Cardiac fibroblast (primary cell): ENCODE measurements at regions not wholly inside any gene's neighbourhood (a gene's known extent, or its start where the extent isn't known, plus 50 kb on each side); places are given as distances from the start of the nearest gene placed in this dataset.

Source experiments
- DNase-seq, 2 donors: peaks; one replicate each; pipeline versions ENCODE4 v3.0.0 to v3.0.0-alpha.2; 2010; ENCODE audit warnings: low read depth in 2 of 2
- H3K4me3 ChIP-seq, 2 donors: replicated peaks in 1 of 2; 1 replicate in 1 of 2; 2 replicates in 1 of 2; pipeline ENCODE4 v1.5.1; 2011; ENCODE audit warnings: low read depth in 2 of 2, low read length in 2 of 2, mild to moderate bottlenecking in 2 of 2, moderate library complexity in 1 of 2
- CTCF ChIP-seq: IDR thresholded peaks from one replicate; pipeline ENCODE4 v1.5.1; 2011; ENCODE audit warnings: low read depth, mild to moderate bottlenecking, low read length, inconsistent platforms

GRCh38 chr11:110376021-110376420 is 53.7 kb upstream of the FDX1 start:
- no peak for DNase-seq
- no peak overlapping the region for H3K4me3 ChIP-seq
- TF ChIP-seq CTCF = no peak

- DNase-seq = peak; percentile 92 to 95
- no peak overlapping the region for H3K4me3 ChIP-seq
- TF ChIP-seq CTCF = peak; percentile 83
These were observed 52.9 kb upstream of the FDX1 start for GRCh38 chr11:110376711-110377324.

GRCh38 chr11:110377434-110377833 is 52.3 kb upstream of the FDX1 start:
- TF ChIP-seq CTCF = no peak
- H3K4me3 ChIP-seq = no peak overlapping the region
- DNase-seq = no peak

- no peak for DNase-seq
- no peak overlapping the region for H3K4me3 ChIP-seq
- no peak for TF ChIP-seq CTCF
These were observed 50.5 kb upstream of the FDX1 start for GRCh38 chr11:110379261-110379660.

GRCh38 chr11:110379936-110380335 is 49.8 kb upstream of the FDX1 start:
- no peak for TF ChIP-seq CTCF
- H3K4me3 ChIP-seq = no peak overlapping the region
- DNase-seq = no peak
